SK-N-SH treated with all-trans-retinoic acid at 6 μM for 48 hours (cell line): ENCODE measurements at regions not wholly inside any gene's neighbourhood (a gene's known extent, or its start where the extent isn't known, plus 50 kb on each side); places are given as distances from the start of the nearest gene placed in this dataset.

ENCODE experiments used
- ATAC-seq: fragments of 200-7000 bp; cut with Tn5 transposase; 3 replicates; pipeline ENCODE4 v1.9.1; 2020; ENCODE audit warnings: mild to moderate bottlenecking, moderate library complexity
- ARNTL ChIP-seq: fragments of 450-650 bp; formaldehyde crosslinking; IDR thresholded peaks from 2 replicates; pipeline ENCODE4 v1.5.0; 2020; ENCODE audit warnings: low read depth, mild to moderate bottlenecking, moderate library complexity, borderline replicate concordance
- BACH2 ChIP-seq: fragments of 250-450 bp; sonication (Bioruptor Pico); IDR thresholded peaks from 2 replicates; pipeline ENCODE4 v1.9.0; 2021; ENCODE audit warnings: mild to moderate bottlenecking, borderline replicate concordance
- CSDC2 ChIP-seq: fragments of 250-450 bp; sonication (Bioruptor Pico); IDR thresholded peaks from 2 replicates; pipeline ENCODE4 v1.5.0; 2020; ENCODE audit warnings: mild to moderate bottlenecking, moderate library complexity
- CSRNP3 ChIP-seq: fragments of 250-450 bp; sonication (Bioruptor Pico); IDR thresholded peaks from 2 replicates; pipeline ENCODE4 v1.5.1; 2021; ENCODE audit warnings: mild to moderate bottlenecking, moderate library complexity
- GLIS3 ChIP-seq: fragments of 250-450 bp; sonication (Bioruptor Pico); IDR thresholded peaks from 2 replicates; pipeline ENCODE4 v1.5.0; 2020; ENCODE audit warnings: mild to moderate bottlenecking, moderate library complexity
- ISL1 ChIP-seq: fragments of 250-450 bp; sonication (Bioruptor Pico); IDR thresholded peaks from 2 replicates; pipeline ENCODE4 v2.1.2; 2022; ENCODE audit warnings: mild to moderate bottlenecking, moderate library complexity
- OSR1 ChIP-seq: fragments of 250-450 bp; sonication (Bioruptor Pico); IDR thresholded peaks from 2 replicates; pipeline ENCODE4 v1.8.0; 2022; ENCODE audit warnings: moderate library complexity, mild to moderate bottlenecking, inconsistent platforms
- PATZ1 ChIP-seq: fragments of 250-450 bp; sonication (Bioruptor Pico); IDR thresholded peaks from 2 replicates; pipeline ENCODE4 v1.8.0; 2020; ENCODE audit warnings: mild to moderate bottlenecking, moderate library complexity, borderline replicate concordance
- PPARA ChIP-seq: fragments of 250-450 bp; sonication (Bioruptor Pico); IDR thresholded peaks from 2 replicates; pipeline ENCODE4 v1.5.0; 2020; ENCODE audit warnings: mild to moderate bottlenecking, borderline replicate concordance
- RARB ChIP-seq: fragments of 250-450 bp; sonication (Bioruptor Pico); IDR thresholded peaks from 2 replicates; pipeline ENCODE4 v1.8.0; 2021; ENCODE audit warnings: mild to moderate bottlenecking, moderate library complexity
- SNAI2 ChIP-seq: fragments of 250-450 bp; sonication (Bioruptor Pico); IDR thresholded peaks from 2 replicates; pipeline ENCODE4 v1.5.0; 2020; ENCODE audit warnings: mild to moderate bottlenecking, moderate library complexity
- TCF4 ChIP-seq: fragments of 250-450 bp; sonication (Bioruptor Pico); IDR thresholded peaks from 2 replicates; pipeline ENCODE4 v1.8.0; 2021; ENCODE audit warnings: mild to moderate bottlenecking, moderate library complexity, borderline replicate concordance
- TOX ChIP-seq: fragments of 250-450 bp; sonication (Bioruptor Pico); IDR thresholded peaks from 2 replicates; pipeline ENCODE4 v1.8.0; 2021; ENCODE audit warnings: mild to moderate bottlenecking, moderate library complexity, borderline replicate concordance
- TSHZ2 ChIP-seq: fragments of 250-450 bp; sonication (Bioruptor Pico); IDR thresholded peaks from 2 replicates; pipeline ENCODE4 v1.5.0; 2020; ENCODE audit warnings: mild to moderate bottlenecking, moderate library complexity
- ZC3H10 ChIP-seq: fragments of 250-450 bp; sonication (Bioruptor Pico); IDR thresholded peaks from 2 replicates; pipeline ENCODE4 v1.5.1; 2021; ENCODE audit warnings: mild to moderate bottlenecking, moderate library complexity
- ZFP3 ChIP-seq: fragments of 250-450 bp; sonication (Bioruptor Pico); IDR thresholded peaks from 2 replicates; pipeline ENCODE4 v1.5.0; 2020; ENCODE audit warnings: mild to moderate bottlenecking, moderate library complexity
- ZFP30 ChIP-seq: fragments of 450-650 bp; formaldehyde crosslinking; IDR thresholded peaks from 2 replicates; pipeline ENCODE4 v1.5.0; 2022; ENCODE audit warnings: mild to moderate bottlenecking, moderate library complexity
- ZNF565 ChIP-seq: fragments of 450-650 bp; formaldehyde crosslinking; conservative IDR thresholded peaks from 2 replicates; pipeline ENCODE4 v1.5.0; 2020; ENCODE audit warnings: low read depth, mild to moderate bottlenecking, moderate library complexity
- ZNF70 ChIP-seq: fragments of 450-650 bp; formaldehyde crosslinking; IDR thresholded peaks from 2 replicates; pipeline ENCODE4 v1.5.0; 2020; ENCODE audit warnings: mild to moderate bottlenecking, moderate library complexity
- ZNF8 ChIP-seq: fragments of 450-650 bp; formaldehyde crosslinking; IDR thresholded peaks from 2 replicates; pipeline ENCODE4 v1.5.0; 2020; ENCODE audit warnings: mild to moderate bottlenecking, moderate library complexity
- TF ChIP-seq, protein P1 (sequence below): fragments of 250-450 bp; sonication (Bioruptor Pico); IDR thresholded peaks from 2 replicates; pipeline ENCODE4 v1.5.1; 2020; ENCODE audit warnings: low read depth, mild to moderate bottlenecking, moderate library complexity

DNA sequence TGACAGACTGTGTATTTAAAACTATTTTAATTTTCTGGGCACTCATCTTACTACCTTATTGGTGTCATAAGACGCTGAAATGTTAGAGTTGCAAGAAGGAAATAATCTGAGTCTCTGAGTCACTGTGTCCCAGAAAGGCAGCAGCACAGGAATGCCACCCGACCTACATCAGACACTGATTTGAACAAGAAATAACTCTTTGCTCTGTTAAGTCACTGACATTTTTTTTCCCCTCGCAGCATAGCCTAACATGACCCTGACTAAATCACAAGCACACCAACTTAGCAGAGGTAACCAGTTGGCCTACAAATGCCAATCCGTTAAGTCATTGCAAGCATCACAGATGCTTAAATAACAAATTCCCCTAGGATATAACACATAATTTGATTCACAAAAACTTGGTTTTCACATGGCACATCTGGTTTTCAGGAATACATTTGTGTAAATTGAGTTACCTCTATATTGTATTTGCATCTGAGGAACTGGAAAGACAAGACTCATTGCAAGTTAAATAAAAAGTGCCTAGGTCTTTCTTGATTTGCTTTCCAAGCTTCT, 349.1 kb downstream of the SEC16B start:
- ATAC-seq: no peak
- TF ChIP-seq BACH2 (CRISPR knock-in tag) (no peak), TCF4 (CRISPR knock-in tag) (peak; percentile 41; the same call in 1 of the 2 replicates)
- TF ChIP-seq, all 23 proteins: peak for 1

DNA sequence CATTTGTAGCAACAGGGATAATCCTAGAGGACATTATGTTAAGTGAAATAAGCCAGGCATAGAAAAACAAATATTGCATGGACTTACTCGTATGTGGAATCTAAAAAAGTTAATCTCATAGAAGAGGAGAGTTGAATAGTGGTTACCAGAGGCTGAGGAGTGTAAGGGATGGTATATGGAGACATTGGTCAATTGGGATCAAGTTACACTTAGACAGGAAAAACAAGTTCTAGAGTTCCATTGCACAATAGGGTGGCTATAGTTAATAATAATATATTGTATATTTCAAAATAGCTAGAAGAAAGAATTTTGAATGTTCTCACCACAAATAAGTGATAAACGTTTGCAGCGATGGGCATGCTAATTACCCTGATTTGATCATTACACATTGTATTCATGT, 354.6 kb downstream of the SEC16B start:
- TF ChIP-seq SNAI2 (no peak), TOX (CRISPR knock-in tag) (no peak), ARNTL (no peak), ISL1 (CRISPR knock-in tag) (no peak), CSRNP3 (CRISPR knock-in tag) (no peak), BACH2 (CRISPR knock-in tag) (no peak), PPARA (CRISPR knock-in tag) (no peak), ZNF70 (CRISPR knock-in tag) (no peak), ZFP3 (CRISPR knock-in tag) (no peak), GLIS3 (CRISPR knock-in tag) (no peak)
- TF ChIP-seq, protein P1, sequence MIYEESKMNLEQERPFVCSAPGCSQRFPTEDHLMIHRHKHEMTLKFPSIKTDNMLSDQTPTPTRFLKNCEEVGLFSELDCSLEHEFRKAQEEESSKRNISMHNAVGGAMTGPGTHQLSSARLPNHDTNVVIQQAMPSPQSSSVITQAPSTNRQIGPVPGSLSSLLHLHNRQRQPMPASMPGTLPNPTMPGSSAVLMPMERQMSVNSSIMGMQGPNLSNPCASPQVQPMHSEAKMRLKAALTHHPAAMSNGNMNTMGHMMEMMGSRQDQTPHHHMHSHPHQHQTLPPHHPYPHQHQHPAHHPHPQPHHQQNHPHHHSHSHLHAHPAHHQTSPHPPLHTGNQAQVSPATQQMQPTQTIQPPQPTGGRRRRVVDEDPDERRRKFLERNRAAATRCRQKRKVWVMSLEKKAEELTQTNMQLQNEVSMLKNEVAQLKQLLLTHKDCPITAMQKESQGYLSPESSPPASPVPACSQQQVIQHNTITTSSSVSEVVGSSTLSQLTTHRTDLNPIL (CRISPR knock-in tag): no peak
- TF ChIP-seq, all 23 proteins: peak for 0
- no peak for ATAC-seq

GRCh38 chr1:177611402-177611801, 358.5 kb downstream of the SEC16B start:
- no peak; the same call in 2 of the 3 replicates for ATAC-seq
- TF ChIP-seq ZNF565 (CRISPR knock-in tag) (no peak), TCF4 (CRISPR knock-in tag) (peak; percentile 89), ZNF70 (CRISPR knock-in tag) (peak; percentile 99)

DNA sequence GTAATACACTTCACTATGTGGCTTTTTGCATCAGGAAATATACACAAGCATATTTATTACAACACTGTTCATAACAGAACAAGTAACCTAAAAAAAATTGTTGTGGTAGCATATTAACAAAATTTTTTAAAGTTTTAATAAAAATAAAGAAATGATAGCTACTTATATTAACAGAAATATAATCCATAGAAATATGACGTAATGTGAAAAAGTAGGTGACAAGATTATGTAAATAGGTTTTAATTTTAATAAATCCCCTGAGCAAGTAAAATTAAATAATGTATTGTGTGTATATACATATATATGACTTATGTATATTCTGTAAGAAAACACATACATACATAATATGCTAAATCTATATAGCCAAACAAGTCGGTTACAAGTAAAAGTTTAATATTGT, 359.9 kb downstream of the SEC16B start:
- ATAC-seq: no peak
- TF ChIP-seq TOX (CRISPR knock-in tag): no peak
- no peak for TF ChIP-seq PPARA (CRISPR knock-in tag)
- no peak for TF ChIP-seq ZNF565 (CRISPR knock-in tag)
- no peak for TF ChIP-seq ZNF8 (CRISPR knock-in tag)
- TF ChIP-seq ZFP3 (CRISPR knock-in tag): no peak
- no peak for TF ChIP-seq RARB (CRISPR knock-in tag)
- no peak for TF ChIP-seq CSDC2 (CRISPR knock-in tag)

DNA sequence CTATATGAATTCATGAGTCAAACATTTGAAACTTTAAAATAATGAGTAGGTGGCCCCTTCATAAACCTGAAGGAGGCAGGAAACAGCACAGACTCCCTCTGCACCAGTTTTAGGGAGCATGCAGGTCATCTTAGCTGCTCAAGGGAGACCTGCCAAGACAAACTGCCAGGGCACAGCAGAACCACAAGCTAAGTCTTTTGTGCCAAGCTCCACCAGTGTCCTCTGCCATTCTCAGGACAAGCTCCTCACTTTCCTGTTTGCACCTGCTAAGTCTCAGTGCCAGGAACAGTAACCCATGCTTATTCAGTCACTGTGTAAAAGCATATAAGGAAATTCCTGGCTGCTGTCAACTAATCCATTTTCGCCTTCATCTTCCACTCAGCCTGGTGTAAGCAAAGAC, 368.9 kb downstream of the SEC16B start:
- ATAC-seq: no peak
- TF ChIP-seq TCF4 (CRISPR knock-in tag) (no peak), PPARA (CRISPR knock-in tag) (no peak), SNAI2 (no peak), OSR1 (CRISPR knock-in tag) (no peak), ZC3H10 (CRISPR knock-in tag) (no peak), TOX (CRISPR knock-in tag) (no peak), CSRNP3 (CRISPR knock-in tag) (no peak), PATZ1 (CRISPR knock-in tag) (no peak), ISL1 (CRISPR knock-in tag) (no peak), TSHZ2 (CRISPR knock-in tag) (no peak), BACH2 (CRISPR knock-in tag) (no peak), ZFP30 (CRISPR knock-in tag) (no peak), GLIS3 (CRISPR knock-in tag) (no peak), ZNF565 (CRISPR knock-in tag) (no peak)
